HUES6 (cell line): ENCODE measurements at regions not wholly inside any gene's neighbourhood (a gene's known extent, or its start where the extent isn't known, plus 50 kb on each side); places are given as distances from the start of the nearest gene placed in this dataset.
"Not testable (repeated sequence)": the region's sequence is repeated elsewhere in the genome, so short reads cannot be mapped to it uniquely, and the experiment has no call there.

Experiments used
- H3K27ac ChIP-seq: 2 replicates; pipeline ENCODE4 v1.7.0; 2013; ENCODE audit warnings: low read depth, mild to moderate bottlenecking, low read length, inconsistent platforms
- H3K27me3 ChIP-seq: 2 replicates; pipeline ENCODE4 v1.6.1; 2013; ENCODE audit warnings: low read length; ENCODE audit not compliant: control insufficient read depth, insufficient read depth
- H3K36me3 ChIP-seq: 2 replicates; pipeline ENCODE4 v1.6.1; 2013; ENCODE audit warnings: low read length; ENCODE audit not compliant: control insufficient read depth, insufficient read depth
- H3K4me1 ChIP-seq: 2 replicates; pipeline ENCODE4 v1.6.1; 2013; ENCODE audit warnings: low read length; ENCODE audit not compliant: control insufficient read depth, insufficient read depth
- H3K4me3 ChIP-seq: 2 replicates; pipeline ENCODE4 v1.5.1; 2013; ENCODE audit warnings: low read depth, low read length
- H3K9ac ChIP-seq: one replicate; pipeline ENCODE4 v1.6.1; 2013; ENCODE audit warnings: mild to moderate bottlenecking, low read length
- H3K9me3 ChIP-seq: 2 replicates; pipeline ENCODE4 v1.6.1; 2013; ENCODE audit warnings: low read depth, low read length; ENCODE audit not compliant: control insufficient read depth, insufficient read depth

DNA sequence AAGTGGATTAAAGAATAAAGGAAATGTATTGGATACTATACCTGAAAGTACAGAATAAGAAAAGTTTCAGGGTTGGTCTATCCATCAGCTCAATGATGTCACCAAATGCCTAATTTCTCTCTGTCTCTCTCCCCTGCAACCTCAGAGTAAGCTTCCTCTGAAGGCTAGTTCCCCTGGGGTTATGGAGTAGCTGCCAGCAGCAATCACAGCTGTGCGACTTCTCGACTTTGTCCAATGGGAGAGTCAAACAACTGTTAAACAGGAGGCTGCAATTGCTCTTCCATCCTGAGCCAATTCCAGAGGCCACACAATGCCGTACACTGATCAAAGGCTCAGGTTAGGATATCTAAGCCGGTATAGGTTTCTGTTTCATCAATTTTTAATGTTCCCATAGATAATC, 95.3 kb upstream of the FANCL start:
- no peaks in the 10 kb centered on the region for H3K36me3 ChIP-seq
- no peak overlapping the region for H3K4me3 ChIP-seq
- H3K4me1 ChIP-seq: 0 out of 2 replicates have a peak, but pooled peaks cover 2% of the 10 kb centered on the region
- no peaks in the 10 kb centered on the region for H3K27me3 ChIP-seq
- no peaks in the 10 kb centered on the region for H3K9me3 ChIP-seq
- H3K27ac ChIP-seq: no peak overlapping the region
- H3K9ac ChIP-seq: no peak overlapping the region

DNA sequence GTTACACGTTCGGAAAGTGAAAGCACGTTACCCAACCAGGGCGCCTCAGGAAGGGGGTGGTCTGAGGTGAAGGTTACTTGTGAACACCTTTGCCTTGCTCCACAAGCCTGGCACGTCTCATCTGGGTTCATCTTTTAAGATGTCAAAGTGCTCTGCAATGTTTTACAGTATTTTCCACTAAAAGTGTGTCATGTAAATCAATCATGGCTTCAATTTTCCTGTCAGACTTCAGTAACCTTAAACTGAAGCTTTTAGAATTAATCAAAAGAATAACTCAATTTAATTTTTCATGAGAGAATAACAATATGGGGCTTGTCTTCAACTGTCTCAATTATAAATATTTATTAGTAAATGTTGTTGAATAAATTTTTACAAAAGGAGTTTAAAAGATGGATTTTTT, 93.3 kb upstream of the FANCL start:
- Histone ChIP-seq H3K9ac (no peak overlapping the region), H3K4me3 (no peak overlapping the region), H3K27me3 (no peaks in the 10 kb centered on the region), H3K9me3 (no peaks in the 10 kb centered on the region), H3K27ac (no peak overlapping the region), H3K4me1 (0 out of 2 replicates have a peak, but pooled peaks cover 2% of the 10 kb centered on the region), H3K36me3 (no peaks in the 10 kb centered on the region)

DNA sequence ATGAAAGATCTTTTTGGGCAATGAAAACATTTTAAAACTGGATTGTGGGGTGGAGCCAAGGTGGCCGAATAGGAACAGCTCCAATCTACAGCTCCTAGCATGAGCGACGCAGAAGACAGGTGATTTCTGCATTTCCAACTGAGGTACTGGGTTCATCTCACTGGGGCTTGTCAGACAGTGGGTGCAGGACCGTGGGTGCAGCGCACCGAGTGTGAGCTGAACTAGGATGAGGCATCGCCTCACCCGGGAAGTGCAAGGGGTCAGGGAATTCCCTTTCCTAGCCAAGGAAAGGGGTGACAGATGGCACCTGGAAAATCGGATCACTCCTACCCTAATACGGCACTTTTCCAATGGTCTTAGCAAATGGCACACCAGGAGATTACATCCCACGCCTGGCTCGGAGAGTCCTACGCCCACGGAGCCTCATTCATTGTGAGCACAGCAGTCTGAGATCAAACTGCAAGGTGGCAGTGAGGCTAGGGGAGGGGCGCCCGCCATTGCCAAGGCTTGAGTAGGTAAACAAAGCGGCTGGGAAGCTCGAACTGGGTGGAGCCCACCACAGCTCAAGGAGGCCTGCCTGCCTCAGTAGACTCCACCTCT, 84.3 kb upstream of the FANCL start:
- not testable (repeated sequence) for H3K9me3 ChIP-seq, H3K36me3 ChIP-seq, H3K9ac ChIP-seq, H3K27me3 ChIP-seq, H3K4me1 ChIP-seq, H3K27ac ChIP-seq
- H3K4me3 ChIP-seq: peak overlapping the region; percentile 29; the same call in 1 of the 2 replicates

DNA sequence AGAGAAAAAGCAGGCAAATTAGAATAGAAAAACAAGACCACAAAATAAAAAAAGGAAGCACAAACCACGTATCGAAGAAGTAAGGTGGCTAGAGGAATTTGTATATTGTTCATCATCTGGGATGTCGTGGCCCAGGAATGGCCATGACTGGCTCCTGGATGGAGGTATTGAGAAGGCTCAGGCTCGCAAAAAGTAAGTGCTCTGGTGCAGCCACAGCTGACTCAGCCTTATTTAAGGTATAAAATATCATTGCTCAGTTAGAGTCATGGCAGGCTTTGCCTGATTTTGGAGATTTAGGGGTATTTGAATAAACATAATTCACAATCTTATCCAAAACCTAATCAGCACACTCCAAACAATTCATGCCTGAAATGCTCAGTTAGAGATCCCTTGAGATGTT, 78.4 kb upstream of the FANCL start:
- Histone ChIP-seq H3K36me3 (no peaks in the 10 kb centered on the region), H3K27me3 (no peaks in the 10 kb centered on the region), H3K4me1 (peaks cover 7% of the 10 kb centered on the region), H3K9ac (peak overlapping the region; percentile 13), H3K27ac (0 out of 2 replicates have a peak overlapping the region, but pooled peaks have one; percentile 44), H3K9me3 (peaks cover 2% of the 10 kb centered on the region; the same call in 1 of the 2 replicates), H3K4me3 (no peak overlapping the region)

DNA sequence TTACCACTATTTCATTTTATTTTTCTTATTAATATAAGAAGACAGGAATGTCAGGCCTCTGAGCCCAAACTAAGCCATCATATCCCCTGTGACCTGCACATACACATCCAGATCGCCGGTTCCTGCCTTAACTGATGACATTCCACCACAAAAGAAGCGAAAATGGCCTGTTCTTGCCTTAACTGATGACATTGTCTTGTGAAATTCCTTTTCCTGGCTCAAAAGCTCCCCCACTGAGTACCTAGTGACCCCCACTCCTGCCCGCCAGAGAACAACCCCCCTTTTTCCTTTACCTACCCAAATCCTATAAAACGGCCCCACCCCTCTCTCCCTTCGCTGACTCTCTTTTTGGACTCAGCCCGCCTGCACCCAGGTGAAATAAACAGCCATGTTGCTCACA, 77.8 kb upstream of the FANCL start:
- 0 out of 2 replicates have a peak overlapping the region, but pooled peaks have one; percentile 44 for H3K27ac ChIP-seq

DNA sequence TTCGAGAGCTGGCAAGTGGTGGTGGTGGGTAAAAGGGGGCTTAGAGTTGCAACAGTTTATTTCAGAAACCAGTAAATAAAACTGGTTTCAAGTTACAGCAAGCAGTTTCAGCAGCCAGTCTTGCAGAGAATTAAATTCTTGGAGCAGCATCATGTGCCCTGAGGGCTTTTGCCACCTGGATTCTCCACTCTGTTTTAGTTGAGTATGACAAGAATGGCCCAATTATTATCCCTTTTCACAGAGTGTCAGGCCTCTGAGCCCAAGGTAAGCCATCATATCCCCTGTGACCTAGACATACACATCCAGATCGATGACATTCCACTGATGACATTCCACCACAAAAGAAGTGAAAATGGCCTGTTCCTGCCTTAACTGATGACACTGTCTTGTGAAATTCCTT, 72.8 kb upstream of the FANCL start:
- peaks cover 15% of the 10 kb centered on the region for H3K9me3 ChIP-seq
- no peaks in the 10 kb centered on the region for H3K27me3 ChIP-seq
- no peak overlapping the region for H3K9ac ChIP-seq
- H3K27ac ChIP-seq: no peak overlapping the region
- no peak overlapping the region for H3K4me3 ChIP-seq
- no peaks in the 10 kb centered on the region for H3K36me3 ChIP-seq
- H3K4me1 ChIP-seq: no peaks in the 10 kb centered on the region

More for the DNA sequence above, 77.8 kb upstream of the FANCL start:
- not testable (repeated sequence) for H3K4me1 ChIP-seq, H3K4me3 ChIP-seq, H3K9ac ChIP-seq, H3K9me3 ChIP-seq, H3K27me3 ChIP-seq, H3K36me3 ChIP-seq

DNA sequence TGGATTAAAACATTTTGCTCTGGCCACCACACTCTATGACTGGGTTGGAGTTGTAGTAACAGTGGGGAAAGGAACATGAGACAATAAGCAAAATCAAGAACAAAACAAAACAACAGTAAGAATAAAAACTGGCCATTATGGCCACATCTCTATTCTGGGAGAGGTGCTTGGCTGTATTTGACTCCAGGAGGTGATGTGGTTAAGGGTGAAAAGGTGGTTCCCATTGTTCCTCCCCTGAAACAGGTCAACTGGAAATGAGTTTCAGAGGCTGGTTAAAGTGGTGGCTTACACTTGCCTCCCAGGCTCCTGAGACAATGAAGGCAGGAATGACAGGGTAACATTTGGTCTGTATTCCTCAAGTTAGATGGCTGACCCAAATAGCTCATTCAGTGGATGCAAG, 67.3 kb upstream of the FANCL start:
- Histone ChIP-seq H3K4me3 (no peak overlapping the region), H3K27me3 (no peaks in the 10 kb centered on the region), H3K9me3 (peaks cover 17% of the 10 kb centered on the region; the same call in 1 of the 2 replicates), H3K4me1 (no peaks in the 10 kb centered on the region; the same call in 1 of the 2 replicates), H3K36me3 (no peaks in the 10 kb centered on the region), H3K27ac (no peak overlapping the region), H3K9ac (no peak overlapping the region)

DNA sequence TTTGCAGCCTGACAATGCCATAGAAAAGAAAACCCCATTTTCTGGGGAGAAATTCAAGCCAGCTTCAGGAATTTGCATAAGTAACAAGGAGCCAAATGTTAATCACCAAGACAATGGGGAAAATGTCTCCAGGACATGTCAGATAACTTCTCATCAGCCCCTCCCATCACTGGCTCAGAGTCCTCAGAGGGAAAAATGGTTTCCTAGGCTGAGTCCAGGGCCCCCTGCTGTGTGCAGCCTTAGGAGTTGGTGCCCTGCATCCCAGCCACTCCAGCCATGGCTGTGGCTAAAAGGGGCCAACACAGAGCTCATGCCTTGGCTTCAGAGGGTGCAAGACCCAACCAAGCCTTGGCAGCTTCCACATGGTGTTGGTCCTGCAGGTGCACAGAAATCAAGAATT, 63.7 kb upstream of the FANCL start:
- Histone ChIP-seq H3K36me3 (no peaks in the 10 kb centered on the region), H3K4me1 (no peaks in the 10 kb centered on the region; the same call in 1 of the 2 replicates), H3K9ac (no peak overlapping the region), H3K4me3 (no peak overlapping the region), H3K27me3 (no peaks in the 10 kb centered on the region), H3K27ac (no peak overlapping the region), H3K9me3 (peaks cover 12% of the 10 kb centered on the region; the same call in 1 of the 2 replicates)

DNA sequence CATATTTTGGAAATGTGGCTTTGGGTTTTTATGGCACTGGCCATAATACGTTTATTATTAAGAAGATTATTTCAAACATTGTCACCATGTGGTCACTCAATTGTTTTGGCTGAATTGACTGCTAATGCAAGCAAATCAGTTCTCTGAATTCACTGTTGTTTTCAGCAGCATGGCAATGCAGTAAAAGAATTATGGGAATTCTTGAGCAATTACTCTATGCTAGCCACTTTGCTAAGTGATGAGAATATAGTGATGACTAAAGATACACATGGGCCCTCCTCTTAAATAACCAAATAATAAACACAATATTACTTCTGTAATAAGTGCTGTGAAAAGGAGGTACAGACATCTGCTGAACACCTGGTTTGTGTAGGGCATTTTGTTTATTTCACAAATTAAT, 58.0 kb upstream of the FANCL start:
- Histone ChIP-seq H3K36me3 (no peaks in the 10 kb centered on the region), H3K9me3 (peaks cover 7% of the 10 kb centered on the region; the same call in 1 of the 2 replicates), H3K9ac (no peak overlapping the region), H3K4me1 (no peaks in the 10 kb centered on the region), H3K27ac (no peak overlapping the region), H3K27me3 (no peaks in the 10 kb centered on the region), H3K4me3 (no peak overlapping the region)

DNA sequence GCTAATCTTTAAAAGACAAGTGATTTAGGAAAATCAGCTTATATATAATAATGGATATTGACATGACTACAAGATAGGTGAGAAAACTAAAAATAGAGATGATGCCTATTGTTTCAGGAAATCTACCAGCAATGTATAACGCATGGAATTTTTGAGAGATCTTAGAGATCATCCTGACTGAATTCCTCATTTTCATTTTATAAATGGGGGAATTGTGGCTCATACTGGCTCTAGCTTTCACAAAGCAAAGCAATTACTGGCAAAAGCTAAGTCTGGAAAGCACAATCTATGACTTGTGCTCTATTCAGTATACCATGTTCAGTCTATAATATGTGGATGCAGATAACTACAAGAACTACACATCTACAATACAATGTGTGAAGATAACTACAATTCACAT, 51.9 kb upstream of the FANCL start:
- no peaks in the 10 kb centered on the region for H3K36me3 ChIP-seq

DNA sequence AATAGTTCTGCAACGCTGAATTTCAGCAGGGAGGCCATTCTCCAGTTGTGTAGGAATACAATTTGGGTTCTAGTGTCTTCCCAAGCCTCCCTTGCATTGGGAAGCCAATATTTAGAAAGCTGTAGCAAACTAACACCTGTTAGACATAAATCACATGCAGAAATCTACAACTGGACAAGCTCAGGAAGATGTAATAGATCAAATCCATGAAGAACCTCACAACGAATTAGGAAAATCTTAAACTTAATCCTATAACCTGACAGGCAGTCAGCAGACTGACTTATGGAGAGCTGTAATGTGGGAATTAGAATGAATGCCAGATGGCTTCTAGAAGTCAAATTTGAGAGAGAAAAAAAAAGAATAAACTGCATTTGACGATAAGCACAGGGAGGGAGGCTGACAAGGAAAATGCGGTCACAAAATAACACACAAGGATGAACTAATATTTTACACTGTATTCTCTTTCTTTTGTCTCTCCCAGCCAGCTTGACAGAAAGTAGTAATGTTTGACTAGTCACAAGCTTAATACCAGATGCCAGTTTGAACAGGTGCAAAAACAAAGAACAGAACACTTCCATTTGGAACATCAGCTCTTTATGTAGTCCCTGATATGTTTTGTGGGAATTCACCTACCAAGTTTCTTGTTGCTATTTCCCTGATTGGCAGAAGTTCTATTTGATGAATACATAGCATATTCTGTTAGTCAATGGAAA, 50.8 kb upstream of the FANCL start:
- H3K27me3 ChIP-seq: no peaks in the 10 kb centered on the region
- no peaks in the 10 kb centered on the region for H3K4me1 ChIP-seq
- no peak overlapping the region for H3K27ac ChIP-seq
- no peak overlapping the region for H3K4me3 ChIP-seq
- H3K36me3 ChIP-seq: no peaks in the 10 kb centered on the region
- H3K9me3 ChIP-seq: no peaks in the 10 kb centered on the region
- no peak overlapping the region for H3K9ac ChIP-seq

More for the DNA sequence above, 51.9 kb upstream of the FANCL start:
- no peak overlapping the region for H3K27ac ChIP-seq
- no peaks in the 10 kb centered on the region for H3K4me1 ChIP-seq
- no peak overlapping the region for H3K9ac ChIP-seq
- H3K9me3 ChIP-seq: no peaks in the 10 kb centered on the region
- H3K4me3 ChIP-seq: no peak overlapping the region
- no peaks in the 10 kb centered on the region for H3K27me3 ChIP-seq
